ENCODE measurements at regions not wholly inside any gene's neighbourhood (a gene's known extent, or its start where the extent isn't known, plus 50 kb on each side); places are given as distances from the start of the nearest gene placed in this dataset.

- Histone ChIP-seq H3K27ac (no peak overlapping the region), H3K4me1 (no peaks in the 10 kb centered on the region), H3K9me3 (no peaks in the 10 kb centered on the region), H3K27me3 (no peaks in the 10 kb centered on the region), H3K36me3 (no peaks in the 10 kb centered on the region), H3K4me3 (no peak overlapping the region)
- DNase-seq = no peak
- TF ChIP-seq POLR2A (IDR thresholded peaks at IDR 0.05) (no peak), CTCF (IDR thresholded peaks at IDR 0.05) (no peak)
These were observed 116.2 kb upstream of the COL8A1 start for GRCh38 chr3:99522147-99522546.

- no peak overlapping the region for H3K27ac ChIP-seq
- TF ChIP-seq POLR2A (IDR thresholded peaks at IDR 0.05) = no peak
- no peak for TF ChIP-seq CTCF (IDR thresholded peaks at IDR 0.05)
- H3K27me3 ChIP-seq = no peaks in the 10 kb centered on the region
- H3K9me3 ChIP-seq = no peaks in the 10 kb centered on the region
- no peaks in the 10 kb centered on the region for H3K4me1 ChIP-seq
- no peak overlapping the region for H3K4me3 ChIP-seq
- DNase-seq = no peak
- H3K36me3 ChIP-seq = no peaks in the 10 kb centered on the region
These were observed 116.8 kb upstream of the COL8A1 start for GRCh38 chr3:99521551-99521950.

- Histone ChIP-seq H3K27ac (no peak overlapping the region), H3K27me3 (no peaks in the 10 kb centered on the region), H3K36me3 (no peaks in the 10 kb centered on the region), H3K9me3 (no peaks in the 10 kb centered on the region), H3K4me1 (no peaks in the 10 kb centered on the region), H3K4me3 (no peak overlapping the region)
- TF ChIP-seq POLR2A (IDR thresholded peaks at IDR 0.05) (no peak), CTCF (IDR thresholded peaks at IDR 0.05) (no peak)
- DNase-seq = no peak
These were observed 117.9 kb upstream of the COL8A1 start for GRCh38 chr3:99520513-99520912.

- Histone ChIP-seq H3K27ac (no peak overlapping the region), H3K9me3 (no peaks in the 10 kb centered on the region), H3K36me3 (no peaks in the 10 kb centered on the region), H3K4me3 (no peak overlapping the region), H3K27me3 (no peaks in the 10 kb centered on the region), H3K4me1 (no peaks in the 10 kb centered on the region)
- no peak for TF ChIP-seq CTCF (IDR thresholded peaks at IDR 0.05)
- TF ChIP-seq POLR2A (IDR thresholded peaks at IDR 0.05) = no peak
- DNase-seq = no peak
These were observed 121.5 kb upstream of the COL8A1 start for GRCh38 chr3:99516936-99517335.

- no peaks in the 10 kb centered on the region for H3K36me3 ChIP-seq
- H3K27me3 ChIP-seq = no peaks in the 10 kb centered on the region
- H3K27ac ChIP-seq = no peak overlapping the region
- no peak for DNase-seq
- no peaks in the 10 kb centered on the region for H3K9me3 ChIP-seq
- no peak overlapping the region for H3K4me3 ChIP-seq
- H3K4me1 ChIP-seq = no peaks in the 10 kb centered on the region
- TF ChIP-seq CTCF (IDR thresholded peaks at IDR 0.05) (no peak), POLR2A (IDR thresholded peaks at IDR 0.05) (no peak)
These were observed 122.5 kb upstream of the COL8A1 start for GRCh38 chr3:99515891-99516290.

DNA sequence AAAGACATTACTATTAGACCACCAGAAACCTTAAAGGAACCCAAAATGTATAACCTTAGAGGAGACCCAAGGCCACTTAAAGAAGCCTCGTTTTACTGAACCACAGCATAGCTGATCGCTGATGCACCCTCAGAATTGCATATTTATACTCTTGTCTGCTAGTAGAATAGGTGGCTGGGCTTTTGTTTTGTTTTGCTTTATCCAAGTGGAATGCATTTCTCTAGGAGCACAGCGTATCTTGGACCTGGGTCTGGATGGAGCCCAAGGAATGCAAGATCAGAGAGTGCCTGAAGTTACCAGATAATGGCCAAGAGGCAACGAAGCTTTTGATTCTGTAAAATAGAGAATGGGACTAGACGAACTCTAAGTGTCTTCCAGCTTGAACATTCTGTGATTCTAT lies 129.2 kb upstream of the COL8A1 start:
- Histone ChIP-seq H3K36me3 (no peaks in the 10 kb centered on the region), H3K4me3 (no peak overlapping the region), H3K27me3 (no peaks in the 10 kb centered on the region), H3K9me3 (no peaks in the 10 kb centered on the region), H3K4me1 (no peaks in the 10 kb centered on the region), H3K27ac (no peak overlapping the region)
- DNase-seq = no peak
- no peak for TF ChIP-seq POLR2A (IDR thresholded peaks at IDR 0.05)
- TF ChIP-seq CTCF (IDR thresholded peaks at IDR 0.05) = no peak

Measured in Peyer's patch (tissue), 4 donors.